HEK293T (cell line): ENCODE measurements at regions not wholly inside any gene's neighbourhood (a gene's known extent, or its start where the extent isn't known, plus 50 kb on each side); places are given as distances from the start of the nearest gene placed in this dataset.

Source experiments
- CTCF ChIA-PET: fragments of 350-600 bp; formaldehyde crosslinking; extraction: SDS; loops from one replicate; lab custom pipeline; 2021; ENCODE audit warnings: antibody characterized with exemption, inconsistent platforms; lab: Yijun Ruan, JAX
- POLR2A ChIA-PET: fragments of 350-600 bp; formaldehyde crosslinking; extraction: SDS; loops from one replicate; lab custom pipeline; 2020; ENCODE audit warnings: antibody characterized with exemption, inconsistent platforms; lab: Yijun Ruan, JAX
- DNase-seq: peaks from one replicate; pipeline ENCODE4 v3.0.0; 2012; ENCODE audit warnings: mixed read lengths; ENCODE audit errors: extremely low spot score
- ARNT ChIP-seq: fragments of 450-650 bp; IDR thresholded peaks from 2 replicates; pipeline ENCODE4 v1.6.1; 2017; ENCODE audit warnings: mild to moderate bottlenecking
- BHLHE40 ChIP-seq: fragments of 450-650 bp; IDR thresholded peaks from 2 replicates; pipeline ENCODE4 v1.6.1; 2016; ENCODE audit warnings: mild to moderate bottlenecking, moderate library complexity, borderline replicate concordance
- CTBP1 ChIP-seq: fragments of 450-650 bp; IDR thresholded peaks from 2 replicates; pipeline ENCODE4 v1.6.1; 2016; ENCODE audit warnings: borderline replicate concordance
- ELF4 ChIP-seq: fragments of 450-650 bp; IDR thresholded peaks from 2 replicates; pipeline ENCODE4 v1.6.1; 2017; ENCODE audit warnings: antibody characterized with exemption
- FOXA1 ChIP-seq: fragments of 450-650 bp; IDR thresholded peaks from 2 replicates; pipeline ENCODE4 v1.6.1; 2016; ENCODE audit warnings: mild to moderate bottlenecking
- FOXK2 ChIP-seq: fragments of 450-650 bp; IDR thresholded peaks from 2 replicates; pipeline ENCODE4 v1.6.1; 2016; ENCODE audit warnings: mild to moderate bottlenecking
- FOXM1 ChIP-seq: fragments of 450-650 bp; IDR thresholded peaks from 2 replicates; pipeline ENCODE4 v1.6.1; 2017; ENCODE audit warnings: mild to moderate bottlenecking, borderline replicate concordance
- HDGF ChIP-seq: fragments of 450-650 bp; IDR thresholded peaks from 2 replicates; pipeline ENCODE4 v1.6.1; 2017; ENCODE audit warnings: antibody characterized with exemption, borderline replicate concordance
- L3MBTL2 ChIP-seq: fragments of 450-650 bp; conservative IDR thresholded peaks from 2 replicates; pipeline ENCODE4 v1.6.1; 2016; ENCODE audit warnings: mild to moderate bottlenecking
- LEF1 ChIP-seq: fragments of 450-650 bp; IDR thresholded peaks from 2 replicates; pipeline ENCODE4 v1.6.1; 2017; ENCODE audit warnings: mild to moderate bottlenecking, borderline replicate concordance
- NFRKB ChIP-seq: fragments of 450-650 bp; IDR thresholded peaks from 2 replicates; pipeline ENCODE4 v1.6.1; 2016; ENCODE audit warnings: mild to moderate bottlenecking, moderate library complexity
- SP1 ChIP-seq: fragments of 450-650 bp; IDR thresholded peaks from 2 replicates; pipeline ENCODE4 v1.6.1; 2017
- SUZ12 ChIP-seq: fragments of 450-650 bp; IDR thresholded peaks from 2 replicates; pipeline ENCODE4 v1.6.1; 2016; ENCODE audit warnings: mild to moderate bottlenecking
- TARDBP ChIP-seq: fragments of 450-650 bp; IDR thresholded peaks from 2 replicates; pipeline ENCODE4 v1.6.1; 2016
- ZNF384 ChIP-seq: fragments of 450-650 bp; IDR thresholded peaks from 2 replicates; pipeline ENCODE4 v1.6.1; 2016
- TF ChIP-seq, protein P1 (sequence below): fragments of 450-650 bp; IDR thresholded peaks from 2 replicates; pipeline ENCODE4 v1.6.1; 2016

GRCh38 chr19:30076101-30076551, 134.1 kb downstream of the URI1 start:
- no peak for DNase-seq
- TF ChIP-seq TARDBP (no peak), FOXA1 (no peak), FOXK2 (no peak), ELF4 (no peak), L3MBTL2 (no peak), BHLHE40 (no peak)
- POLR2A ChIA-PET: no interaction called here
- CTCF ChIA-PET: no interaction called here

GRCh38 chr19:30076751-30077670, 135.0 kb downstream of the URI1 start:
- POLR2A ChIA-PET: no interaction called here
- CTCF ChIA-PET: no interaction called here
- DNase-seq: no peak
- no peak for TF ChIP-seq FOXK2
- no peak for TF ChIP-seq HDGF
- no peak for TF ChIP-seq L3MBTL2
- TF ChIP-seq NFRKB: no peak
- TF ChIP-seq SUZ12: no peak
- TF ChIP-seq ELF4: no peak
- no peak for TF ChIP-seq LEF1
- no peak for TF ChIP-seq CTBP1
- no peak for TF ChIP-seq BHLHE40
- no peak for TF ChIP-seq FOXA1
- no peak for TF ChIP-seq ZNF384
- no peak for TF ChIP-seq FOXM1
- TF ChIP-seq, protein P1, sequence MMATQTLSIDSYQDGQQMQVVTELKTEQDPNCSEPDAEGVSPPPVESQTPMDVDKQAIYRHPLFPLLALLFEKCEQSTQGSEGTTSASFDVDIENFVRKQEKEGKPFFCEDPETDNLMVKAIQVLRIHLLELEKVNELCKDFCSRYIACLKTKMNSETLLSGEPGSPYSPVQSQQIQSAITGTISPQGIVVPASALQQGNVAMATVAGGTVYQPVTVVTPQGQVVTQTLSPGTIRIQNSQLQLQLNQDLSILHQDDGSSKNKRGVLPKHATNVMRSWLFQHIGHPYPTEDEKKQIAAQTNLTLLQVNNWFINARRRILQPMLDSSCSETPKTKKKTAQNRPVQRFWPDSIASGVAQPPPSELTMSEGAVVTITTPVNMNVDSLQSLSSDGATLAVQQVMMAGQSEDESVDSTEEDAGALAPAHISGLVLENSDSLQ: no peak
- TF ChIP-seq ARNT: no peak
- TF ChIP-seq SP1: no peak

GRCh38 chr19:30077851-30078355, 135.9 kb downstream of the URI1 start:
- TF ChIP-seq ZNF384: no peak
- no peak for TF ChIP-seq SUZ12
- no peak for TF ChIP-seq TARDBP
- TF ChIP-seq, protein P1: no peak
- TF ChIP-seq NFRKB: no peak
- no peak for TF ChIP-seq LEF1
- DNase-seq: no peak
- CTCF ChIA-PET: no interaction called here
- POLR2A ChIA-PET: no interaction called here

GRCh38 chr19:30078381-30078910, 136.4 kb downstream of the URI1 start:
- CTCF ChIA-PET: no interaction called here
- no peak for TF ChIP-seq LEF1
- no peak for TF ChIP-seq SP1
- no peak for TF ChIP-seq TARDBP
- TF ChIP-seq ELF4: no peak
- TF ChIP-seq CTBP1: no peak
- no peak for TF ChIP-seq HDGF
- TF ChIP-seq FOXM1: no peak
- no peak for TF ChIP-seq ARNT
- POLR2A ChIA-PET: no interaction called here
- DNase-seq: no peak

DNA sequence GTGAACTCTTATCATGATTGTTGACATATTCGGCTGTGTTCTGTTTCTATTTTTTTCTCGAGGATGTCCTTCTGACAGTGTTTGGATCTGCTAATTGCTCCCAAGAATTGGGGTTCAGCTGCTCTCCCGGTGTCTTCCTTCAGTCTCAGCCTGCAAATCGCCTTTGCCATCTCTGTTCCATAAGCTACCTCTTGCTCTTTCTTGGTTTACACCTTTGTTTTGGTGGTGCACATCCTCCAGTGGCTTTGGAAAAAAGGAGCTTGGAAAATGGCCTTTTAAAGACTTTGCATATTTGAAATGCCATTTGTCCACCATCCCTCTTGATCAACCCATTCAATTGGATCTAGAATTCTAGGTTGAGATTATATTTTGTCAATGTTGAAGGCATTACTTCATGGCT, 137.2 kb downstream of the URI1 start:
- POLR2A ChIA-PET: no interaction called here
- TF ChIP-seq, protein P1: no peak
- TF ChIP-seq FOXK2 (no peak), ARNT (no peak), LEF1 (no peak), FOXA1 (no peak), ELF4 (no peak)
- CTCF ChIA-PET: interaction anchor here (0.6 to 0.7 kb wide), 2 partner anchors 367 to 570 kb away, joined by 3 read pairs; no protein-coding TSS in a partner anchor
- DNase-seq: no peak

DNA sequence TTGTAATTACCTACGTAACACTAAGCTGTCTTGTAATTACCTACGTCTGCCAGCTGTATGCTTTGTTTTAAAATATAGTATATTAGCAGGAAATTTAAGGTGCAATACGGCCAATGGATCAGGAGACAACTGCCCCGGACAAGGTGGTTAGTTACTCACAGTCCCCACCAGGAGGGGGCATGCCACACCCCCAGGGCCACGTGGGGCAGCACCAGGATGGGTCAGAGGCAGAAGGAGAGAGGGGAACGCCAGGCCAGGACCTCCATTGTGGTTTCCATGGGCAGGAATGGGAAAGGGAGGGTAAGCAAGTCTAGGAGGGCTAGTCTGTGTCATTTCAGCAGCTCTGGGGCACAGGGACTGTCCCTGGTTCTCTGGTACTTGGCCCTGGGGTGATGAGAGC, 140.1 kb downstream of the URI1 start:
- DNase-seq: no peak
- TF ChIP-seq TARDBP: no peak
- TF ChIP-seq, protein P1: no peak
- TF ChIP-seq ARNT: no peak
- no peak for TF ChIP-seq HDGF
- TF ChIP-seq BHLHE40: no peak
- no peak for TF ChIP-seq ZNF384
- TF ChIP-seq NFRKB: no peak
- no peak for TF ChIP-seq FOXA1
- TF ChIP-seq LEF1: no peak
- no peak for TF ChIP-seq FOXK2
- no peak for TF ChIP-seq FOXM1
- TF ChIP-seq ELF4: no peak
- CTCF ChIA-PET: interaction anchor here (0.6 kb wide), 1 partner anchor 134 kb away, joined by 3 read pairs; no protein-coding TSS in a partner anchor
- POLR2A ChIA-PET: no interaction called here
